ENCODE measurements at regions not wholly inside any gene's neighbourhood (a gene's known extent, or its start where the extent isn't known, plus 50 kb on each side); places are given as distances from the start of the nearest gene placed in this dataset.

DNA sequence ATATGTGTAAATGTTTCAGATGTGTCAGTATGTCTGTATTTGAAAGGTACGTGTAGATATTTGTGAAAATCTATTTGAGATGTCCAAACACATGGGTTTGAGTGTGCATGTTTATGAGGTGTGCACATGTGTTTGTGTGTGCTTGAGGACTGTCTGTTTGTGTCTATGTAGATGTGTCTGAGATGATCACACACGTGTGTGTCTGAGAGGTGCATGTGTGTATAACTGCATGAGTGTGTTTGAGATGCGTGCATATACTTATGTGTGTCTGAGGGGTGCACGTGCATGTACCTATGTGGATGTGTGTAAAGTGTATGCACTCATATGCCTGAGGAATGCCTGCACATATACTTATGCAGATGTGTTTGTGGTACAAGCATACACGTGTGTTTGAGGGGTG, 584.4 kb downstream of the BUD13 start:
- H3K36me3 Mint-ChIP-seq (ENCODE audit: low read depth), result no peaks in the 10 kb centered on the region
- peaks cover 5% of the 10 kb centered on the region for H3K27me3 Mint-ChIP-seq (ENCODE audit: low read depth)

DNA sequence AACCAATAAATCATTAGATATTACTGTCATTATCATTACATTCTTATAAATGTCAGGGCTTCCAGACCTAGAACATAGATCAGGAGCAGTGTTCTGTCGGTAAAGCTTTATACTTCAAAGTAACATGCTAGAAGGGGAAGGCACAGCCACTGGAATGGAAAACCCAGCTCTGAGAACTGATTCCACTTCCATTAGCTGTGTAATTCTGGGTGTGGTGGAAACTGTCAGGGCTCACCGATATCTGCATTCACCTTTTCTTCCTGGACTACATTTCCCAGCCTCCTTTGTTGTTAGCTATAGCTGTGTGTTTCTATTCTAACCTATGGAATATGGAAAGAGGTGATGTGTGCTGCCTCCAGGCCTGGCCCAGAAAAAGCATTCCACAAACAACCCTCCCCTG, 585.8 kb downstream of the BUD13 start:
- Mint-ChIP-seq H3K27me3 (ENCODE audit: low read depth) (peaks cover 5% of the 10 kb centered on the region), H3K4me1 (peaks cover 21% of the 10 kb centered on the region), H3K36me3 (ENCODE audit: low read depth) (no peaks in the 10 kb centered on the region), H3K9me3 (no peaks in the 10 kb centered on the region), H3K27ac (no peak overlapping the region), H3K4me3 (no peak overlapping the region)
- TF ChIP-seq, protein P1, sequence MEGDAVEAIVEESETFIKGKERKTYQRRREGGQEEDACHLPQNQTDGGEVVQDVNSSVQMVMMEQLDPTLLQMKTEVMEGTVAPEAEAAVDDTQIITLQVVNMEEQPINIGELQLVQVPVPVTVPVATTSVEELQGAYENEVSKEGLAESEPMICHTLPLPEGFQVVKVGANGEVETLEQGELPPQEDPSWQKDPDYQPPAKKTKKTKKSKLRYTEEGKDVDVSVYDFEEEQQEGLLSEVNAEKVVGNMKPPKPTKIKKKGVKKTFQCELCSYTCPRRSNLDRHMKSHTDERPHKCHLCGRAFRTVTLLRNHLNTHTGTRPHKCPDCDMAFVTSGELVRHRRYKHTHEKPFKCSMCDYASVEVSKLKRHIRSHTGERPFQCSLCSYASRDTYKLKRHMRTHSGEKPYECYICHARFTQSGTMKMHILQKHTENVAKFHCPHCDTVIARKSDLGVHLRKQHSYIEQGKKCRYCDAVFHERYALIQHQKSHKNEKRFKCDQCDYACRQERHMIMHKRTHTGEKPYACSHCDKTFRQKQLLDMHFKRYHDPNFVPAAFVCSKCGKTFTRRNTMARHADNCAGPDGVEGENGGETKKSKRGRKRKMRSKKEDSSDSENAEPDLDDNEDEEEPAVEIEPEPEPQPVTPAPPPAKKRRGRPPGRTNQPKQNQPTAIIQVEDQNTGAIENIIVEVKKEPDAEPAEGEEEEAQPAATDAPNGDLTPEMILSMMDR (IDR thresholded peaks at IDR 0.05; ENCODE audit: unreplicated experiment in 3 of 3), result no peak

More for the DNA sequence above, 584.4 kb downstream of the BUD13 start:
- H3K4me3 Mint-ChIP-seq, result no peak overlapping the region
- H3K9me3 Mint-ChIP-seq, result no peaks in the 10 kb centered on the region
- TF ChIP-seq, protein P1 (IDR thresholded peaks at IDR 0.05; ENCODE audit: unreplicated experiment in 3 of 3), result no peak
- H3K4me1 Mint-ChIP-seq, result peaks cover 24% of the 10 kb centered on the region
- H3K27ac Mint-ChIP-seq, result peak overlapping the region; percentile 81 to 84 (median 83)

DNA sequence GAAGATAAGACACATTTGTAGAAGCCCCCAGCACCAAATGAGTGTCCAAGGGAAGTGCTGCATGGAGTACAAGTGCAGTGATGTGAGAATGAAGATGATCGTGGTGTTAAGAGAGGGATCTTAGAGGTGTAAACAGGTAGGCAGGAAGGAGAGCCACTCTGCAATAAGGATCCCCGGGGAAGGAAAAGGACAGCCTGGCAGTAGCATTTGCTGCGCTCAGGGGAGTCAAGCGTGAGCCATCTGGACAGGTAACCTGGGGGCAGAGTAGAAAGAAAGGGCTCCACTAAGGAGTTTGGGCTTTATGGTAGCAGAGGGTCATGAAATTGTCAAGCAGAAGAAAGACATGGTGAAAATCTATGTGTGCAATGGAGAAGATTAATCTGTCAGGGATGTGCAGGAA, 587.2 kb downstream of the BUD13 start:
- H3K4me1 Mint-ChIP-seq, result peaks cover 27% of the 10 kb centered on the region
- H3K9me3 Mint-ChIP-seq, result no peaks in the 10 kb centered on the region
- no peak overlapping the region for H3K4me3 Mint-ChIP-seq
- TF ChIP-seq, protein P1 (IDR thresholded peaks at IDR 0.05; ENCODE audit: unreplicated experiment in 3 of 3), result no peak
- no peaks in the 10 kb centered on the region for H3K36me3 Mint-ChIP-seq (ENCODE audit: low read depth)
- peak overlapping the region in 1 of 3 experiments; percentile 5 for H3K27ac Mint-ChIP-seq
- H3K27me3 Mint-ChIP-seq (ENCODE audit: low read depth), result peaks cover 5% of the 10 kb centered on the region

DNA sequence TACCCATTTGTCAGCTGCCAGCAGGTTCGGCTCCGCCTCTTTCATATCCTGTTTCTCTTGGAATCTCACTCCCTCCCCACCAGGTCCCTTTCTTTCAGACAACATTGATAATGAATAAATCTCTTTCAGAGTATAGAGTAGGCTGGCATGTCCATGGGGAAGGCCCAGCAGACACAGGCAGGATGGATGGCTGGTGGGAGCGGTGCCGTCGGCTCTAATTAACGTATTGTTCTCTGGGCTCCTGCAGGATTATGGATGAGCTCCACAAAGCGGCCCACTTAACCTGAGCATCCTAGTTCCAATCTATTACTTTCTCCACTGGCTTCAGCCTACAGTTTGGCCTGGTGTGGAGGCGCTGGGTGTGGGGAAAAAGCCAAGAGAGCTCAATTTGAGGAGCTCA, 588.0 kb downstream of the BUD13 start:
- Mint-ChIP-seq H3K4me3 (no peak overlapping the region), H3K4me1 (peaks cover 28% of the 10 kb centered on the region), H3K27ac (no peak overlapping the region), H3K36me3 (ENCODE audit: low read depth) (no peaks in the 10 kb centered on the region), H3K27me3 (ENCODE audit: low read depth) (peaks cover 5% of the 10 kb centered on the region), H3K9me3 (no peaks in the 10 kb centered on the region)
- TF ChIP-seq, protein P1 (IDR thresholded peaks at IDR 0.05; ENCODE audit: unreplicated experiment in 3 of 3), result no peak

DNA sequence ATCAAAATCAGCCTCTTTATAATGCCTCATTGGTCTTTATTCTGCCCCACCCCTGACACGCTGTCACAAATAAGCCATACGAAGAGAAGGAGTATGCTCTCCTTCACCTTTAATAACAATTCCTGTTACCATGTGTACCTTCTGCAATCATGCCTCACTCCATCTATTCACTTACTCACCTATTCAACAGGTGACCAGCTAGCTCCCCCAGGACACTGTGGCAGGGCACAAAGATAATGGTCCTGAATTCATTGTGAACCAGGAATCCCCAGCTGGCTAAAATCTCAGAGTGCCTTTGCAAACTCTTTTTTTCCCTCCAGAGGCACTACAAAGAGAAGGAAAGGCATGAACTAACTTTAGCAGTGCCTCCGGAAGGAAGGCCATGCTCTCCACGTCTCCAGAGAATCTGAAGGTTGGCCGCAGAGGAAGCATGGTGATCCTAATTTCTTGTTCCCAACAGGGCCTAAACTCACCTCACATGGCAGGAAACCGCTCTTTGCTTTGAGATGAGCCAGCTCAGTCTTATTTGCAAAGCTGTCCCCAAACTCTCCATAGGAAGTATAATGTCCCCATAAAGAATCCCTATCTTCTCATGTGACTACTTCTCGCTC, 590.3 kb downstream of the BUD13 start:
- TF ChIP-seq, protein P1 (IDR thresholded peaks at IDR 0.05; ENCODE audit: unreplicated experiment in 3 of 3), result no peak
- no peak overlapping the region for H3K4me3 Mint-ChIP-seq
- H3K36me3 Mint-ChIP-seq (ENCODE audit: low read depth), result no peaks in the 10 kb centered on the region
- no peak overlapping the region for H3K27ac Mint-ChIP-seq
- peaks cover 5% of the 10 kb centered on the region for H3K27me3 Mint-ChIP-seq (ENCODE audit: low read depth)
- no peaks in the 10 kb centered on the region for H3K9me3 Mint-ChIP-seq
- H3K4me1 Mint-ChIP-seq, result peaks cover 13% of the 10 kb centered on the region
